ENCODE measurements at regions not wholly inside any gene's neighbourhood (a gene's known extent, or its start where the extent isn't known, plus 50 kb on each side); places are given as distances from the start of the nearest gene placed in this dataset.

DNA sequence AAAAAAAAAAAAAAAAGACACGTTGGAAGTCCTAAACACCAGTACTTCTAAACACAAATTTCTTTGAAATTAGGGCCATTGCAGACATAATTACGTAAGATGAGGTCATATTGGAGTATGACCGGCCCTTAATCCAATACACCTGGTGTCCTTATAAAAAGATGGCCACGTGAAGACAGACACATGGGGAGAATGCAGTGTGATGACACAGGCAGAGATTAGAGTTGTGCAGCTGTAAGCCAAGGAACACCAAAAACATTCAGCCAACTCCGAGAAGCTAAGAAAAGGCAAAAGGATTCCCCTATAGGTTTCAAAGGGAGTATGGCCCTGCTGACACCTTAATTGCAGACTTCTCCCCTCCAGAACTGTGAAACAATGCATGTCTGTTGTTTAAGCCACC, 379.0 kb upstream of the PDZRN3 start:
- TF ChIP-seq EZH2 (IDR thresholded peaks at IDR 0.05; ENCODE audit: borderline replicate concordance, insufficient read depth, low read length, poor library complexity, severe bottlenecking) (no peak), MXI1 (conservative IDR thresholded peaks at IDR 0.05; ENCODE audit: poor library complexity, severe bottlenecking) (no peak), RAD21 (conservative IDR thresholded peaks at IDR 0.05) (no peak), TAF1 (IDR thresholded peaks at IDR 0.05; ENCODE audit: low read depth) (no peak)
- TF ChIP-seq, protein P1, sequence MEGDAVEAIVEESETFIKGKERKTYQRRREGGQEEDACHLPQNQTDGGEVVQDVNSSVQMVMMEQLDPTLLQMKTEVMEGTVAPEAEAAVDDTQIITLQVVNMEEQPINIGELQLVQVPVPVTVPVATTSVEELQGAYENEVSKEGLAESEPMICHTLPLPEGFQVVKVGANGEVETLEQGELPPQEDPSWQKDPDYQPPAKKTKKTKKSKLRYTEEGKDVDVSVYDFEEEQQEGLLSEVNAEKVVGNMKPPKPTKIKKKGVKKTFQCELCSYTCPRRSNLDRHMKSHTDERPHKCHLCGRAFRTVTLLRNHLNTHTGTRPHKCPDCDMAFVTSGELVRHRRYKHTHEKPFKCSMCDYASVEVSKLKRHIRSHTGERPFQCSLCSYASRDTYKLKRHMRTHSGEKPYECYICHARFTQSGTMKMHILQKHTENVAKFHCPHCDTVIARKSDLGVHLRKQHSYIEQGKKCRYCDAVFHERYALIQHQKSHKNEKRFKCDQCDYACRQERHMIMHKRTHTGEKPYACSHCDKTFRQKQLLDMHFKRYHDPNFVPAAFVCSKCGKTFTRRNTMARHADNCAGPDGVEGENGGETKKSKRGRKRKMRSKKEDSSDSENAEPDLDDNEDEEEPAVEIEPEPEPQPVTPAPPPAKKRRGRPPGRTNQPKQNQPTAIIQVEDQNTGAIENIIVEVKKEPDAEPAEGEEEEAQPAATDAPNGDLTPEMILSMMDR (IDR thresholded peaks at IDR 0.05; ENCODE audit: poor library complexity, severe bottlenecking): no peak
